ENCODE measurements at regions not wholly inside any gene's neighbourhood (a gene's known extent, or its start where the extent isn't known, plus 50 kb on each side); places are given as distances from the start of the nearest gene placed in this dataset.

- no peaks in the 10 kb centered on the region for H3K27me3 ChIP-seq (ENCODE audit: control insufficient read depth, insufficient read depth, low read length)
- Mint-ChIP-seq H3K4me1 (no peaks in the 10 kb centered on the region), H3K4me3 (no peak overlapping the region), H3K36me3 (no peaks in the 10 kb centered on the region), H3K27ac (no peak overlapping the region), H3K9me3 (peaks cover 0 to 9% (median 3%) of the 10 kb centered on the region in 7 donors), H3K27me3 (no peaks in the 10 kb centered on the region)
- no peaks in the 10 kb centered on the region for H3K9me3 ChIP-seq (ENCODE audit: control insufficient read depth in 2 of 2, low read length in 2 of 2)
- H3K36me3 ChIP-seq (ENCODE audit: control insufficient read depth, insufficient read depth, low read length), result no peaks in the 10 kb centered on the region
- H3K4me3 ChIP-seq (ENCODE audit: low read depth, low read length), result no peak overlapping the region
- H3K27ac ChIP-seq (ENCODE audit: insufficient read depth, low read length, poor library complexity, severe bottlenecking), result no peak overlapping the region
- H3K4me1 ChIP-seq (ENCODE audit: control insufficient read depth, insufficient read depth, low read length, poor library complexity, severe bottlenecking), result no peaks in the 10 kb centered on the region
- no peak for DNase-seq
- ATAC-seq (ENCODE audit: low read depth in 2 of 2), result no peak
Observed at GRCh38 chr5:63894690-63895089, 67.6 kb downstream of the HTR1A start.

- Histone ChIP-seq H3K4me1 (ENCODE audit: control insufficient read depth, insufficient read depth, low read length, poor library complexity, severe bottlenecking) (no peaks in the 10 kb centered on the region), H3K27me3 (ENCODE audit: control insufficient read depth, insufficient read depth, low read length) (no peaks in the 10 kb centered on the region), H3K4me3 (ENCODE audit: low read depth, low read length) (no peak overlapping the region), H3K36me3 (ENCODE audit: control insufficient read depth, insufficient read depth, low read length) (no peaks in the 10 kb centered on the region), H3K9me3 (ENCODE audit: control insufficient read depth in 2 of 2, low read length in 2 of 2) (peaks cover 0 to 2% of the 10 kb centered on the region in 2 experiments), H3K27ac (ENCODE audit: insufficient read depth, low read length, poor library complexity, severe bottlenecking) (no peak overlapping the region)
- Mint-ChIP-seq H3K36me3 (no peaks in the 10 kb centered on the region), H3K27me3 (no peaks in the 10 kb centered on the region), H3K4me3 (no peak overlapping the region), H3K27ac (no peak overlapping the region), H3K9me3 (peaks cover 2 to 8% (median 3%) of the 10 kb centered on the region in 7 donors), H3K4me1 (no peaks in the 10 kb centered on the region)
- no peak for ATAC-seq (ENCODE audit: low read depth in 2 of 2)
- no peak for DNase-seq
Observed at GRCh38 chr5:63878788-63879187, 83.5 kb downstream of the HTR1A start.

- H3K9me3 Mint-ChIP-seq, result peaks cover 0 to 8% (median 3%) of the 10 kb centered on the region in 7 donors
- Histone ChIP-seq H3K9me3 (ENCODE audit: control insufficient read depth in 2 of 2, low read length in 2 of 2) (peaks cover 0 to 2% of the 10 kb centered on the region in 2 experiments), H3K4me1 (ENCODE audit: control insufficient read depth, insufficient read depth, low read length, poor library complexity, severe bottlenecking) (no peaks in the 10 kb centered on the region), H3K36me3 (ENCODE audit: control insufficient read depth, insufficient read depth, low read length) (no peaks in the 10 kb centered on the region), H3K27me3 (ENCODE audit: control insufficient read depth, insufficient read depth, low read length) (no peaks in the 10 kb centered on the region), H3K27ac (ENCODE audit: insufficient read depth, low read length, poor library complexity, severe bottlenecking) (no peak overlapping the region), H3K4me3 (ENCODE audit: low read depth, low read length) (no peak overlapping the region)
- DNase-seq, result no peak
- no peak overlapping the region for H3K4me3 Mint-ChIP-seq
- no peak overlapping the region for H3K27ac Mint-ChIP-seq
- no peak for ATAC-seq (ENCODE audit: low read depth in 2 of 2)
- H3K36me3 Mint-ChIP-seq, result no peaks in the 10 kb centered on the region
- H3K27me3 Mint-ChIP-seq, result no peaks in the 10 kb centered on the region
- H3K4me1 Mint-ChIP-seq, result no peaks in the 10 kb centered on the region
Observed at GRCh38 chr5:63877961-63878360, 84.3 kb downstream of the HTR1A start.

GRCh38 chr5:63860379-63860778, 101.9 kb downstream of the HTR1A start:
- Mint-ChIP-seq H3K4me1 (no peaks in the 10 kb centered on the region), H3K27me3 (no peaks in the 10 kb centered on the region), H3K9me3 (peaks cover 3 to 41% (median 5%) of the 10 kb centered on the region in 7 donors), H3K36me3 (no peaks in the 10 kb centered on the region), H3K27ac (no peak overlapping the region), H3K4me3 (no peak overlapping the region)
- Histone ChIP-seq H3K4me1 (ENCODE audit: control insufficient read depth, insufficient read depth, low read length, poor library complexity, severe bottlenecking) (no peaks in the 10 kb centered on the region), H3K9me3 (ENCODE audit: control insufficient read depth in 2 of 2, low read length in 2 of 2) (peaks cover 14 to 16% of the 10 kb centered on the region in 2 experiments), H3K27me3 (ENCODE audit: control insufficient read depth, insufficient read depth, low read length) (no peaks in the 10 kb centered on the region), H3K36me3 (ENCODE audit: control insufficient read depth, insufficient read depth, low read length) (no peaks in the 10 kb centered on the region), H3K4me3 (ENCODE audit: low read depth, low read length) (no peak overlapping the region), H3K27ac (ENCODE audit: insufficient read depth, low read length, poor library complexity, severe bottlenecking) (no peak overlapping the region)
- ATAC-seq (ENCODE audit: low read depth in 2 of 2) (no peak), DNase-seq (no peak)

GRCh38 chr5:63854076-63854475, 108.2 kb downstream of the HTR1A start:
- H3K4me3 Mint-ChIP-seq, result no peak overlapping the region
- Histone ChIP-seq H3K27me3 (ENCODE audit: control insufficient read depth, insufficient read depth, low read length) (no peaks in the 10 kb centered on the region), H3K36me3 (ENCODE audit: control insufficient read depth, insufficient read depth, low read length) (no peaks in the 10 kb centered on the region), H3K4me3 (ENCODE audit: low read depth, low read length) (no peak overlapping the region), H3K4me1 (ENCODE audit: control insufficient read depth, insufficient read depth, low read length, poor library complexity, severe bottlenecking) (no peaks in the 10 kb centered on the region), H3K9me3 (ENCODE audit: control insufficient read depth in 2 of 2, low read length in 2 of 2) (peaks cover 0 to under 1% of the 10 kb centered on the region in 2 experiments), H3K27ac (ENCODE audit: insufficient read depth, low read length, poor library complexity, severe bottlenecking) (no peak overlapping the region)
- H3K9me3 Mint-ChIP-seq, result peaks cover 0 to 30% (median 5%) of the 10 kb centered on the region in 7 donors
- no peak for DNase-seq
- no peaks in the 10 kb centered on the region for H3K36me3 Mint-ChIP-seq
- no peaks in the 10 kb centered on the region for H3K27me3 Mint-ChIP-seq
- H3K4me1 Mint-ChIP-seq, result no peaks in the 10 kb centered on the region
- no peak overlapping the region for H3K27ac Mint-ChIP-seq
- no peak for ATAC-seq (ENCODE audit: low read depth in 2 of 2)

- no peak for ATAC-seq (ENCODE audit: low read depth in 2 of 2)
- no peaks in the 10 kb centered on the region for H3K4me1 Mint-ChIP-seq
- no peaks in the 10 kb centered on the region for H3K36me3 ChIP-seq (ENCODE audit: control insufficient read depth, insufficient read depth, low read length)
- no peaks in the 10 kb centered on the region for H3K36me3 Mint-ChIP-seq
- no peak overlapping the region for H3K4me3 Mint-ChIP-seq
- H3K9me3 Mint-ChIP-seq, result peaks cover 0 to 41% (median 4%) of the 10 kb centered on the region in 7 donors
- no peak overlapping the region for H3K4me3 ChIP-seq (ENCODE audit: low read depth, low read length)
- no peaks in the 10 kb centered on the region for H3K27me3 Mint-ChIP-seq
- H3K9me3 ChIP-seq (ENCODE audit: control insufficient read depth in 2 of 2, low read length in 2 of 2), result no peaks in the 10 kb centered on the region
- no peak overlapping the region for H3K27ac Mint-ChIP-seq
- H3K4me1 ChIP-seq (ENCODE audit: control insufficient read depth, insufficient read depth, low read length, poor library complexity, severe bottlenecking), result no peaks in the 10 kb centered on the region
- no peak for DNase-seq
- H3K27ac ChIP-seq (ENCODE audit: insufficient read depth, low read length, poor library complexity, severe bottlenecking), result no peak overlapping the region
- no peaks in the 10 kb centered on the region for H3K27me3 ChIP-seq (ENCODE audit: control insufficient read depth, insufficient read depth, low read length)
Observed at GRCh38 chr5:63843190-63843589, 119.1 kb downstream of the HTR1A start.

GRCh38 chr5:63837437-63837836, 124.8 kb downstream of the HTR1A start:
- Histone ChIP-seq H3K36me3 (ENCODE audit: control insufficient read depth, insufficient read depth, low read length) (no peaks in the 10 kb centered on the region), H3K27ac (ENCODE audit: insufficient read depth, low read length, poor library complexity, severe bottlenecking) (no peak overlapping the region), H3K4me1 (ENCODE audit: control insufficient read depth, insufficient read depth, low read length, poor library complexity, severe bottlenecking) (no peaks in the 10 kb centered on the region), H3K9me3 (ENCODE audit: control insufficient read depth in 2 of 2, low read length in 2 of 2) (no peaks in the 10 kb centered on the region), H3K4me3 (ENCODE audit: low read depth, low read length) (no peak overlapping the region), H3K27me3 (ENCODE audit: control insufficient read depth, insufficient read depth, low read length) (no peaks in the 10 kb centered on the region)
- Mint-ChIP-seq H3K4me1 (no peaks in the 10 kb centered on the region), H3K27ac (no peak overlapping the region), H3K27me3 (no peaks in the 10 kb centered on the region), H3K36me3 (no peaks in the 10 kb centered on the region), H3K4me3 (no peak overlapping the region), H3K9me3 (peaks cover 0 to 28% (median 4%) of the 10 kb centered on the region in 7 donors)
- DNase-seq (no peak), ATAC-seq (ENCODE audit: low read depth in 2 of 2) (no peak)

- Histone ChIP-seq H3K9me3 (ENCODE audit: control insufficient read depth in 2 of 2, low read length in 2 of 2) (no peaks in the 10 kb centered on the region), H3K4me3 (ENCODE audit: low read depth, low read length) (no peak overlapping the region), H3K4me1 (ENCODE audit: control insufficient read depth, insufficient read depth, low read length, poor library complexity, severe bottlenecking) (no peaks in the 10 kb centered on the region), H3K27me3 (ENCODE audit: control insufficient read depth, insufficient read depth, low read length) (no peaks in the 10 kb centered on the region), H3K36me3 (ENCODE audit: control insufficient read depth, insufficient read depth, low read length) (no peaks in the 10 kb centered on the region), H3K27ac (ENCODE audit: insufficient read depth, low read length, poor library complexity, severe bottlenecking) (no peak overlapping the region)
- DNase-seq (no peak), ATAC-seq (ENCODE audit: low read depth in 2 of 2) (no peak)
- Mint-ChIP-seq H3K9me3 (peaks cover 0 to 13% (median 6%) of the 10 kb centered on the region in 7 donors), H3K4me3 (no peak overlapping the region), H3K27ac (no peak overlapping the region), H3K4me1 (no peaks in the 10 kb centered on the region), H3K27me3 (no peaks in the 10 kb centered on the region), H3K36me3 (no peaks in the 10 kb centered on the region)
Observed at GRCh38 chr5:63831381-63831780, 130.9 kb downstream of the HTR1A start.
